Prostate gland (tissue), 2 donors: ENCODE measurements at regions not wholly inside any gene's neighbourhood (a gene's known extent, or its start where the extent isn't known, plus 50 kb on each side); places are given as distances from the start of the nearest gene placed in this dataset.

ENCODE experiments used
- POLR2A ChIP-seq: fragments of 450-650 bp; IDR thresholded peaks from one replicate; pipeline ENCODE4 v1.6.1; 2016; ENCODE audit warnings: antibody characterized with exemption, mild to moderate bottlenecking
- POLR2AphosphoS5 ChIP-seq: sonication (generic); formaldehyde crosslinking; IDR thresholded peaks from one replicate; pipeline ENCODE4 v1.6.1; 2017; ENCODE audit warnings: antibody characterized with exemption
- TF ChIP-seq, protein P1 (sequence below), 4 experiments: fragments of 200-600 bp in 2 of 4; fragments of 450-650 bp in 2 of 4; sonication (generic) in 2 of 4; IDR thresholded peaks; 1 replicate in 3 of 4; 2 replicates in 1 of 4; pipeline ENCODE4 v1.5.1; 2016 to 2019; ENCODE audit warnings: antibody characterized with exemption in 4 of 4, mild to moderate bottlenecking in 2 of 4, moderate library complexity in 2 of 4

DNA sequence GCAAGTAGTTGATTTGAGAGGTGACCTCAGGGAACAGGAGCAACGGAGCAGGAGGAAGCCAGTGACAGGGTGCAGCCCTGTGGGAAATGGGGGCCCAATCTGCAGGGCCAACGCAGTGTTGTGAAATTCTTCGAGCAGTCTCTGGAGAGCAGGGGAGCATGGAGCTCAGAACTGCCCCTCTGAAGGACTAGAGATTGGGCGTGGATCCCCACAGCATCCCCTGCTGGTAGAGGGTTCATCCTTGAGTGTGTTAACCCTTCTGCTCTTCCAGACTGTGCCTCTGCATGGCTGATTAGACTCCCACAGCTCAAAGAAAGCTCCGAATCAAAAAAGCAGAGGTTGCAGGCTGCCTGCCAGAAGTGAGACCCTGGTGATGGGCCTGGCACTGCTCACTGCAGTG, 77.9 kb upstream of the UQCRFS1 start:
- no peak for TF ChIP-seq POLR2A
- TF ChIP-seq, protein P1, sequence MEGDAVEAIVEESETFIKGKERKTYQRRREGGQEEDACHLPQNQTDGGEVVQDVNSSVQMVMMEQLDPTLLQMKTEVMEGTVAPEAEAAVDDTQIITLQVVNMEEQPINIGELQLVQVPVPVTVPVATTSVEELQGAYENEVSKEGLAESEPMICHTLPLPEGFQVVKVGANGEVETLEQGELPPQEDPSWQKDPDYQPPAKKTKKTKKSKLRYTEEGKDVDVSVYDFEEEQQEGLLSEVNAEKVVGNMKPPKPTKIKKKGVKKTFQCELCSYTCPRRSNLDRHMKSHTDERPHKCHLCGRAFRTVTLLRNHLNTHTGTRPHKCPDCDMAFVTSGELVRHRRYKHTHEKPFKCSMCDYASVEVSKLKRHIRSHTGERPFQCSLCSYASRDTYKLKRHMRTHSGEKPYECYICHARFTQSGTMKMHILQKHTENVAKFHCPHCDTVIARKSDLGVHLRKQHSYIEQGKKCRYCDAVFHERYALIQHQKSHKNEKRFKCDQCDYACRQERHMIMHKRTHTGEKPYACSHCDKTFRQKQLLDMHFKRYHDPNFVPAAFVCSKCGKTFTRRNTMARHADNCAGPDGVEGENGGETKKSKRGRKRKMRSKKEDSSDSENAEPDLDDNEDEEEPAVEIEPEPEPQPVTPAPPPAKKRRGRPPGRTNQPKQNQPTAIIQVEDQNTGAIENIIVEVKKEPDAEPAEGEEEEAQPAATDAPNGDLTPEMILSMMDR (IDR thresholded peaks at IDR 0.05), result no peak
- no peak for TF ChIP-seq POLR2AphosphoS5
